22Rv1 (cell line): ENCODE measurements at regions not wholly inside any gene's neighbourhood (a gene's known extent, or its start where the extent isn't known, plus 50 kb on each side); places are given as distances from the start of the nearest gene placed in this dataset.

Source experiments
- ZFX ChIP-seq: fragments of 450-650 bp; IDR thresholded peaks from 2 replicates; pipeline ENCODE4 v1.6.1; 2017; ENCODE audit warnings: antibody characterized with exemption, borderline replicate concordance
- TF ChIP-seq, protein P1 (sequence below): fragments of 450-650 bp; IDR thresholded peaks from 2 replicates; pipeline ENCODE4 v1.5.1; 2017; ENCODE audit warnings: mild to moderate bottlenecking

DNA sequence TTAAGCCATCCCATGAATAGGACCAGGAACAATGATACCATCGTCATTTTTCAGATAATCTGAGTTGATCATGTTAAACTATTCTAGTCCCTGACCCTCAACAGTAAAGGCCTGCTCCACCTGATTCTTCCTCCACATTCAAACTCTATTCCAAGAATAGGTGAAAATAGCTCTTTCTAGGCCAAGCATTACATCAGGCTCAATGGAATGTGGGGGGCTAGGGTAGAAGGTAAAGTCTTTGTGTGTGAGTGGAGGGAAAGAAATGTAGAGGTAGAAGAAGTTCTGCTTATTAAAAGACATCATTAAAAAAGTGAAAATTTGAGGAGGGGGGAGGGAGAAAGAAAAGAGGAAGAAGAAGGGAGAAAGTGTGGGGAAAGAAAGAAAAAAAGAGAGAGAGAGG, 653.3 kb upstream of the PKDCC start:
- no peak for TF ChIP-seq ZFX
- TF ChIP-seq, protein P1, sequence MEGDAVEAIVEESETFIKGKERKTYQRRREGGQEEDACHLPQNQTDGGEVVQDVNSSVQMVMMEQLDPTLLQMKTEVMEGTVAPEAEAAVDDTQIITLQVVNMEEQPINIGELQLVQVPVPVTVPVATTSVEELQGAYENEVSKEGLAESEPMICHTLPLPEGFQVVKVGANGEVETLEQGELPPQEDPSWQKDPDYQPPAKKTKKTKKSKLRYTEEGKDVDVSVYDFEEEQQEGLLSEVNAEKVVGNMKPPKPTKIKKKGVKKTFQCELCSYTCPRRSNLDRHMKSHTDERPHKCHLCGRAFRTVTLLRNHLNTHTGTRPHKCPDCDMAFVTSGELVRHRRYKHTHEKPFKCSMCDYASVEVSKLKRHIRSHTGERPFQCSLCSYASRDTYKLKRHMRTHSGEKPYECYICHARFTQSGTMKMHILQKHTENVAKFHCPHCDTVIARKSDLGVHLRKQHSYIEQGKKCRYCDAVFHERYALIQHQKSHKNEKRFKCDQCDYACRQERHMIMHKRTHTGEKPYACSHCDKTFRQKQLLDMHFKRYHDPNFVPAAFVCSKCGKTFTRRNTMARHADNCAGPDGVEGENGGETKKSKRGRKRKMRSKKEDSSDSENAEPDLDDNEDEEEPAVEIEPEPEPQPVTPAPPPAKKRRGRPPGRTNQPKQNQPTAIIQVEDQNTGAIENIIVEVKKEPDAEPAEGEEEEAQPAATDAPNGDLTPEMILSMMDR = no peak
